Activated naive CD4-positive, alpha-beta T cell treated with anti-CD3 and anti-CD28 coated beads, Interleukin-2, amount 50 U/mL, for 72 hours (primary cell): ENCODE measurements at regions not wholly inside any gene's neighbourhood (a gene's known extent, or its start where the extent isn't known, plus 50 kb on each side); places are given as distances from the start of the nearest gene placed in this dataset.

Experiments used
- ATAC-seq, 2 donors: fragments of 150-1000 bp; cut with Tn5 transposase; 2 replicates each; pipeline ENCODE4 v1.10.0; 2021; ENCODE audit warnings: mild to moderate bottlenecking in 2 of 2, moderate library complexity in 2 of 2
- DNase-seq, 2 donors: peaks; one replicate each; pipeline ENCODE4 v3.0.0; 2021 to 2022; ENCODE audit warnings: low spot score in 2 of 2
- H3K27ac Mint-ChIP-seq, 2 donors: one replicate each; pipeline ENCODE4 v1.8.0; 2022; ENCODE audit warnings: mild to moderate bottlenecking in 2 of 2, mixed read lengths in 2 of 2
- H3K36me3 Mint-ChIP-seq, 2 donors: one replicate each; pipeline ENCODE4 v1.8.0; 2022; ENCODE audit warnings: mixed read lengths in 2 of 2
- H3K9me3 Mint-ChIP-seq, 2 donors: one replicate each; pipeline ENCODE4 v1.8.0; 2022; ENCODE audit warnings: mixed read lengths in 2 of 2

DNA sequence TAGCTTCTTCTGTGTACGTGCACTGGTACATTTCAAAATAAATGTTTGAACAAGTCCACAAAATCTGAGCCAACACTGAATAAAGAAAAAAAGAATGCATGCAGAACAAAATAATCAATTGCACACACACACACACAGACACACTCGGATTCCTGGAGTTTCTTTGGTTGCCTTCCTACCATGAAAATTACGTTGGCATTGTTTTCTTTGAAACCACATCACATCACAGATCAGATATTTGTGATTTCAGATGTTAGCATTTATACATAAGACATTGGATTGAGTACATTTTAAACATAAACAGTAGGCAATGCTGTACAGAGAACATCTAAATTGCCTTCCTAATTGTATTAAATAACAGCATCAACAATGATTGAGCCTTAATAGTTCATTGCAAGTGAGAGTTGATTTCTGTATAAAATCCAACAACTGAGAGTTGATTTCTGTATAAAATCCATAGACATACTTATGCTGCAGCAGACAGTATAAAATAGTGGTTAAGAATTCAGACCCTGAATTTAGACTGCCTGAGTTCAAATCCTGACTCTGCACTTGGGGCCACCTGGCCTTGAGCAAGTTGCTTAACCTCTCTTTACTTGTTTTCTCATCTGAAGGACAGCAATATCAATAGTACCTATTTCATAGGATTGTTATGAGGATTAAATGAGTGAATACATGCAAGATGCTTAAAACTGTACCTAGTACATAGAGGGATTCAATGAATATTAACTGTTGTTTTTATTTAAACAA, 101.7 kb upstream of the IFNE start:
- Mint-ChIP-seq H3K36me3 (no peaks in the 10 kb centered on the region), H3K9me3 (no peaks in the 10 kb centered on the region), H3K27ac (no peak overlapping the region)
- DNase-seq (no peak), ATAC-seq (no peak)

DNA sequence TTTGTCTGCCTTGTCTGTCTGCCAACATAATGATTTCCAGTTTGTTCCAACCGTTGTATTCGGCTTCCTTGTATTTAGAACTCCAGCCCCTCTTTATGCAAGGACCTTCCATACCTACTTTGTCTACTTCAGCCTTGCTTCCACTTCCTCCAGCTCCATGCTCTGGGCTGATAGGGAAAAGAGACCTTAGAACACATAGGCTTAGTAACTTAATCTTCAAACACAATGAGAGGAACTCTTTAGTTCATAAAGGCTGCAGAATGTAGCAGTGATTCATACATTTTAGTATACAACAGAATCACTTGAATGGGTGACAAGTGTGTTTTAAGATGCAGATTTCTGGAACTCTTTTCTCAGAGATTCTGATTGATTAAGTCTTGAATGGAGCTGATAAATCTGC, 102.8 kb upstream of the IFNE start:
- Mint-ChIP-seq H3K9me3 (no peaks in the 10 kb centered on the region), H3K36me3 (no peaks in the 10 kb centered on the region), H3K27ac (peak overlapping the region in 1 of 2 donors; percentile 22)
- ATAC-seq (no peak), DNase-seq (no peak)

DNA sequence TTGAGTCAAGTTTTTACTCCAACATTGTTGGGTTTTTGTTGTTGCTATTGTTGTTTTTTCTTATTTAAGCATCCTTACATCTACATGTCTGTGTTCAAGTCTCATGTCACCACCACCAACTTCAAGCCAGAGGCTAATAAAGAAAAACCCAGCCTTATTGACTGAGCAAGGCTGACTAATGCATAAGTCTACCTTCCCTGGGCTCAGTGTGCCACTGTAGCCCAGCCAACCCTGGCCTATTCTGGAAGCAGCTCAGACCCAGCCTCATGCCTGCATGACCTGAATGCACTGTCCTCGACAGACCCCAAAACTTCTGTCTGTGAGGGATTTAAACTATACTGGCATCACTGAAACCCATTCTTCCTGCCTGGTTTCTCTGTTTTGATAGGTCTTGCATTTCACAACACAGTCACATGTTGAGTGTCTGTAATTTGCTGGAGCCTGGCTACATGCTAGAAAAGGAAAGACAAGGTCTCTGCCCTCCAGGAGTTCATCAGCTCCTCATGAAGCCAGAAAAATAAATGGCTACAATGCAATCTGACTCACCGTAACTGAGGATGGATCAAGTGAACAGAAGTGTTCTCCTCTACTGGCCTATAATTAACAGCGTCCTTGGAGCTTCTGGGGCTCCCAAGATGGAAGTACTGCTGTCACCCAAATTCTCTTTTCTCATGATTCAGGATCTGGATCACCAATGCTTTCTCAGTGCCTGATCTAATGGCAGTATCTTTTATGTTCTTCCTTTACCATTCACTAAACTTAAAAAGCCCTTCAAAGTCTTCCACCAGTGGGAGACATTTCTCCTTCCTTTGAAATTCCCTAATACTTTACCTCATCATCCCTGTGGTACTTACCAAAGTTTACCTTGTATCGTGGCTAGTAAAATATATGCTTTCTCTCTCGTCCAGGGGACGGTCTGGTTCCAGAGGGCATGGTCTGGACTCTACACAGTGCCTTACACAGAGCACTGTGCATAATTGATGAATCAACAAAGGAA, 103.9 kb upstream of the IFNE start:
- ATAC-seq (no peak), DNase-seq (no peak)
- no peaks in the 10 kb centered on the region for H3K9me3 Mint-ChIP-seq
- H3K27ac Mint-ChIP-seq = no peak overlapping the region
- no peaks in the 10 kb centered on the region for H3K36me3 Mint-ChIP-seq

DNA sequence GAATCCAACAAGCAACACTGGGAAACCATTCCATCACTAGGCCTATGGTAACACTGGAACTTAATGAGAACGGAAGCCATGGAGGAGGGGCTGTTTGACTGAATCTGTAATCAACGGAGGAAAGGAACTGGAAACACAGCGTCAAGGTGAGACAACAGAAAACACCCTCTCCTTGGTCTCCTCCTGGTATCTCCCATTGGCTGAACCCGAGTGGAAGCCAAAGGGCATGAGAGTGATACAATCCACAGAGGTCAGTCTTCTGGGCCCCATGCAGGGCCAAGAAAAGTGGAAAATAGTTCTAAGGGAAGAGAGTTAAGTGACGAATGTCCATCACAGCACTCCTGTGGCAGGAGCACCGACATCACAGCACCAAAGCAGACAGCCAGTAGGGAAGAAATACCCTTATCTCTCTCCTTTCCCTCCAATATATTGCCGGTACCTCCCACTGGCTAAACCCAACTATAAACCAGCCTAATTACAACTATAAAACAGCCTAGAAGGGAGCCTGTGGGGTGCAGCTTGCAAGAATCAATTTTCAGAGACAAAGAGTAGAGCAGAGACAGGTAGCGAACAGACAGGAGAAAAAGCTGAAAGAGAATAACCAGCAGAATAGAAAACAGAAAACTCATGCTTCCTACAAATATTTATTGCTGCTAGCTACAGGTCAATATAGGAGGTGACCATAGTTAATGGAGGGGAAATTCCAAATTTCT, 107.4 kb upstream of the IFNE start:
- DNase-seq (no peak), ATAC-seq (no peak)
- H3K36me3 Mint-ChIP-seq = no peaks in the 10 kb centered on the region
- no peak overlapping the region for H3K27ac Mint-ChIP-seq
- H3K9me3 Mint-ChIP-seq = no peaks in the 10 kb centered on the region

DNA sequence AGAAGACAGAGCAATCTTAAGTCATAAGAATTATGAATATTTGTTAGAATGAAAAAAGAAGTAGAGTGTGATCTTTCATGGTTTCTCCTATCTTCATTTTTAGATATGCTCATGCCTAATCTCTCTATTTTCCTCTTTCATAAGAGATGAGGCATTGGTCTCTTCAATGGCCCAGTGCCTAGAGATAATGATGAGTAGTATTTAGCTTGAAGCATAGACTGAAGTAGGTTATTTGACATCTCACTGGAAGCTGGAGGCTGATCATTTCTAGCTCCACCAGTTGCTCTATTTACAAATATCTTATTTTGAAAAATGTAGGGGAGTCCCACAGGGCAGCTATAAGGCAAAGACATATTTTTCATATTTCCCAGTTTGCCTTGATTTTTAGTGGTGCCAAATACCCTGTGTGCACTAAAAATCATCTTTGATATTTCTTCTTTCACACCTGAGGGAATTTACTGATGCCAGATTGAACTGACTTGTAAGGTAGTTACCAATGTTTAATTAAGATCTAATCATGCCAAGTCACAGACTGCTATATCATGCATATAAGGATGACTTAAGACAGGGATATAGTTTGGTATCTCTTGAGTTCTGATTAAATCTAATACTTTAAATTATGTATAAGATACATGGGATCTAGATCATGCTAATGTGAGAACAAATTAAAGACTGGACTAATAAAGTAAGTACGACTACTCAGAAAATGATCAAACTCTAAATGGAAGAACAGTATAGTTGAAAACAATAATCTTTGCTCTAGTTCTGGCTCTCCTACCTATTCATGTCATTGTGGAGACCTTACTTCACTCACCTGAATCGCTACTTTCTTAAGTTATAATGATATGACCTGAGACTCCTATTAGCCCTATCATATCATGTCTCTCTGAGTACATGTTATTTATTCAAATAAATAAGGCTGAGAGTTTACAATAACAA, 108.2 kb upstream of the IFNE start:
- ATAC-seq (no peak), DNase-seq (no peak)
- no peak overlapping the region for H3K27ac Mint-ChIP-seq
- H3K36me3 Mint-ChIP-seq = peaks cover 0 to 2% of the 10 kb centered on the region in 2 donors
- H3K9me3 Mint-ChIP-seq = peaks cover 0 to 1% of the 10 kb centered on the region in 2 donors

DNA sequence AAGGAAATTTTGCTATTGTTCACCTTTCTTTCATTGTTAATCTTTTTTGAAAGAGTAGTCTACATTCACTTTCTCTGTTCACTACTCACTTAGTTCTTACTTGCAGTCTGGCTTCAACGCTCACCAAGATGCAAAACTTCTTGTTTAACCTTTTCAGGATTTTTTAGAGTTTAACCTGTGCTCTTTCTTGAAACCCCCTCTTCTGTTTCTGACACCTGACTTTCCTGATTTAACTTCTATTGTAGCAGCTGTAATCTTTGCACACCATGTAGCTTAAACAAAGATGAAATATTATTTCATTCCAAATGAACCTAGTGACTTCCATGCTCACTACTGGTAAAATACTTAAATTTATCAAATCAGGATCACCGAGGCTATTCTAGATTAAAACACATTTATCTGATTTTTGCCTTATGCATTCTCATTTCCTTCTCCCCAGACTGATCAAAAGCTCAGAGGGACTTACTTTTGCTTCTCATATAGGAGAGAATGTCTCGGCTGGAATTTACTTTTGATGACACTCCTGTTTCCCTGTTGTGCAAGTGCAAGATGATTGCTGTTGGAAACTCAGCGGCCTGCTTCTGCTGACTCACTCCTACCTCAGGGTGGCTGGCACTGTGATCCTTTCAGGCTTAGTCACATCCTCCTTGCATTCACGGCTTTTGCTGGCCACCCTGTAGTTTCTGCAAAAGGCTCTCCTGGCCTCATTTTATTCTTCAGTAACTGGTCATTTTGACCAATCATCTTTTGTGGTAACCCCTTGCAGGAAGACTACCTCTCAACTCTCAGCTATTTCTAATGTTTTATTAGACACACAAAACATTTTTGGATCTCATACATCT, 109.3 kb upstream of the IFNE start:
- Mint-ChIP-seq H3K27ac (no peak overlapping the region), H3K36me3 (peaks cover 0 to 6% of the 10 kb centered on the region in 2 donors), H3K9me3 (peaks cover 0 to 6% of the 10 kb centered on the region in 2 donors)
- peak; percentile 39 to 66 for DNase-seq
- ATAC-seq = peak; percentile 100

DNA sequence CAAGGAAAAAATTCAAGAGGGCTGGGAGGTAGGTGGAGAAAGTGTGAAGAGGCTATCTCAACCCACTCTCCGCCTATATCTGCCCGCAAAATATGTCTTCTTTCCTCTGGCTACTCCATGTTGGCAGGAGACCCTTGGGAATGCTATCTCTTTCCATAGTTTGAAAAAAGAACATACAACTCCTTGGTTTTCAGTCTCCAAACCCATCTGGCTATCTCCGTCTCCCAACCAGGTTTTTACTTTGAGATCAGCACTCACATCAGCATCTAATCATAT, 109.9 kb upstream of the IFNE start:
- H3K9me3 Mint-ChIP-seq = peaks cover 0 to 6% of the 10 kb centered on the region in 2 donors
- DNase-seq (no peak), ATAC-seq (peak in 1 of 2 donors; percentile 28)
- H3K36me3 Mint-ChIP-seq = peaks cover 0 to 6% of the 10 kb centered on the region in 2 donors
- H3K27ac Mint-ChIP-seq = peak overlapping the region in 1 of 2 donors; percentile 66

DNA sequence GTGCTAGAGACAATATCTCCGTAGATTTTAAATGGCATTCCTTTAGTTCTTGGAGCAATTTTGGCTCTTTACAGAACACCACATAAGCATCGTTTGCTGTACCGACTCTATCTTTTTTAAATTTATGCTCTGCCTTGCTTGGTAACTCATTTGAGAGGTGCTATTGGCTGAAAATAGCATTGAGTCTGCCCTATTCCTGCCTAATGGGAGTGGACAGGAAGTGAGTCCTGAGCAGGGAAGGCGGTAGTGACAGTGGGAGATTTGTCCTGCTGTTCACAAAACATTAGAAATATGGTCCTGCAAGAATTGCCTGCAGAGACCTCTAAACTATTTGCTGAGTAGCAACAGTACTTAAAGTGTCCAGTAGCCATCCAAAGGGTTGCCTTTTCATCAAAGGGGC, 115.2 kb upstream of the IFNE start:
- peaks cover 0 to 6% of the 10 kb centered on the region in 2 donors for H3K9me3 Mint-ChIP-seq
- H3K27ac Mint-ChIP-seq = no peak overlapping the region
- H3K36me3 Mint-ChIP-seq = peaks cover 0 to 6% of the 10 kb centered on the region in 2 donors

DNA sequence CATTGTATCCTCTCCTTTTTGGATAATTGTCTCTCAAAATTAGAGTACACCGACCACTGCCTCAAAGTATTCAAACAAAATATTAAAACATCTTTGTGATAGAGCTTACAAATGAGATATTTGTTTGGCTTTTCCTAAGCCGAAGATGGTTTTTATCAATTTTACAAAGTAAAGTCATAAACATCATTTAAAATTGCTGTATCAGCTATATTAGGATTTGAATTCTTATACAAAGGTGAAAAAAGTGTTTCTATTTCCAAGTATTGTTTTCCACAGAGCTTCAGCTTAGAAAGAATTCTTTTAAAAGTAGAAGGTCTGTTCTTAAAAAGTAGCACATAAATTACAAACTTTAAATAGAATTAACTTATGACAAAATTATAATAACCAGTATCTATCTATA, 116.6 kb upstream of the IFNE start:
- DNase-seq (no peak), ATAC-seq (no peak)
- Mint-ChIP-seq H3K36me3 (peaks cover 0 to 6% of the 10 kb centered on the region in 2 donors), H3K27ac (no peak overlapping the region), H3K9me3 (peaks cover 0 to 6% of the 10 kb centered on the region in 2 donors)

More for the DNA sequence above, 115.2 kb upstream of the IFNE start:
- no peak for ATAC-seq
- no peak for DNase-seq

DNA sequence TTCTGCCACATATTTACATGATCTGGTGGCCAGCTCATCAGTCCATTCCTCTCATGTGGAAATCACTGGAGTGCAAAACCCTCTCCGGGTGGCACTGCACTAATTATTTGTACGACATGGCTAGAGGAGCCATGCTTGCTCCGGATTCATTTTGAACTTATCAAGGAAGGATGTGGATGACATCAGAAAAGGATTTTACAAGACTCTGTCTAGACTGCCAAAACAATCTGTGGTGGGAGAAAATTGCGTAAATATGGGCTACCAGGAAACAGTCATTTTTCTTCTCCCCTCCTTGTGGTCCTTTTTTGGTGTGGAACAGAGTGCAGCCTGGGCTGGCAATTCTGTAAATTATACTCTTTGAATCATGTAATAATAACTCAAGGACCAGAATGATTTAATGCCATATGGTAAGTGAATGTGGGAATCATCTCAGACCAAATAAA, 123.4 kb upstream of the IFNE start:
- DNase-seq (no peak), ATAC-seq (no peak)
- Mint-ChIP-seq H3K36me3 (peaks cover 4 to 6% of the 10 kb centered on the region in 2 donors), H3K9me3 (peaks cover 3 to 5% of the 10 kb centered on the region in 2 donors), H3K27ac (no peak overlapping the region)

DNA sequence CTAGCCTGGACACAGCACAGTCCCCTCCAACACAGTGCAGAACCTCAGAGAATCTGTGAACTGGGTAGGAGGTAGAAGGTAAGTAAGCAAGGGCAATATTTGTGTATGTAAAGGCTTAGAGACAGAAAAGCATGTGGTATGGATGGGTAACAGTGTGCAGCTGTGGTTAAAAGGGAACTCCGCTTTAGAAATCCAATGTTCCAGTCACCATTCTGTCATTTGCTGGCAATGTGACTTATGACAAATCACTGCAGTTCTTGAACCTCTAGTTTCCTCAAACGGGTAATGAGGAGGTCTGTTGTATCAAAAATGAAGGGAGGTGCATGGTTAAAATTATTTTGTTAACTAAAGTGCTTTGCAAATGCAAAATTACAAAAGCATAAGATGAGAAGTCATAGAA, 125.5 kb upstream of the IFNE start:
- DNase-seq (no peak), ATAC-seq (no peak)
- Mint-ChIP-seq H3K9me3 (peaks cover 3 to 5% of the 10 kb centered on the region in 2 donors), H3K27ac (no peak overlapping the region), H3K36me3 (peaks cover 4 to 6% of the 10 kb centered on the region in 2 donors)

DNA sequence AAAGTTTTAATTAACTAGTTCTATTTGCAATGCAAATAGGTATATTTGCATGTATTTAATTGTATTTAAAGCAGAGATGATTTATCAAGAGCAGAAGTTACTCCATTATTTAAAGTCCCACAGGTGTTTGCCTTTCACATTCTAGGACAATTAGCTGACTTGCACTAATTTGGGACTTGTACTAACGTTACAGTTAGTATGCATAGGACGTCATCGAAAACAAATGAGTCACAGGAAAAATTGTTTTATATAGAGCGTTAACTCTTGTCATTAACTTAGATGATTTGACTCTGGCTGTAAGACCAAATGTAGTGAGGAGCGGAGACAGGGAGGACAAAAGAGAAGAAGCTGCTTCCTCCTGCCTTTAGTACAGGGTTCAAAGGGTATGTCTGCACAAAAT, 126.1 kb upstream of the IFNE start:
- H3K9me3 Mint-ChIP-seq = peaks cover 3 to 5% of the 10 kb centered on the region in 2 donors
- H3K27ac Mint-ChIP-seq = no peak overlapping the region
- DNase-seq (no peak), ATAC-seq (no peak)
- peaks cover 4 to 6% of the 10 kb centered on the region in 2 donors for H3K36me3 Mint-ChIP-seq

DNA sequence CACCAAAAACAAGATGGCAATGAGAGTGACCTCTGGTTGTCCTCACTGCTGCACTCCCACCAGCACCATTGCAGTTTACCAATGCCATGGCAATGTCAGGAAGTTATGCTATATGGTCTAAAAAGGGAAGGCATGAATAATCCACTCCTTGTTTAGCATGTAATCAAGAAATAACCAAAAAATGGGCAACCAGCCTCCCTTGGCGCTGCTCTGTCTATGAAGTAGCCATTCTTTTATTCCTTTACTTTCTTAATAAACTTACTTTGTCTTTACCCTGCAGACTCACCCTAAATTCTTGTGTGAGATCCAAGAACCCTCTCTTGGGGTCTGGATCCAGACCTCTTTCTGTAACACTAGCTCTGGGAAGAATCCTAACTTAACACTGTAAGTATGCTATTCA, 127.4 kb upstream of the IFNE start:
- DNase-seq (no peak), ATAC-seq (no peak)
- H3K27ac Mint-ChIP-seq = no peak overlapping the region
- H3K36me3 Mint-ChIP-seq = peaks cover 4 to 6% of the 10 kb centered on the region in 2 donors
- H3K9me3 Mint-ChIP-seq = peaks cover 3 to 5% of the 10 kb centered on the region in 2 donors

DNA sequence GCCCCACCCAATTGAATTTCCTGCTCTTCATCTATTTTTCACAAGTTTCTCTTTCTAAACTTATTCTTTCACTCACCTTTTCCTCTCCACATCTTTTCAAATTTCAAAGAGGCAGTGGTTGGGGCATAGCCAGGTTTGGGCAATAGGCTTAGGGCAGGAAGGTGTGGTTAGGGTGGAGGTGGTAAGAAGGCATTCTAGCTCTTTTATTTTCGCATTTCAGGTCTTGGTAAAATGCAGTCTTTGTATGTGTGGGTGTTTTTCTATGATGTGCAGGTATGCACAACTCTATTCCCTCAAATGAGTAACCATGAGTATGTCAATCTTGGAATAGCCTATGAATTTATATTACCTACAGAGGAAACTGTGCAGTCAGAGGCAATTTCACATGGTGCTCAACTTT, 129.8 kb upstream of the IFNE start:
- H3K27ac Mint-ChIP-seq = no peak overlapping the region
- H3K9me3 Mint-ChIP-seq = peaks cover 1% of the 10 kb centered on the region in 2 donors
- ATAC-seq = peak; percentile 92 to 95
- H3K36me3 Mint-ChIP-seq = peaks cover under 1 to 1% of the 10 kb centered on the region in 2 donors
- peak in 1 of 2 donors; percentile 23 for DNase-seq

DNA sequence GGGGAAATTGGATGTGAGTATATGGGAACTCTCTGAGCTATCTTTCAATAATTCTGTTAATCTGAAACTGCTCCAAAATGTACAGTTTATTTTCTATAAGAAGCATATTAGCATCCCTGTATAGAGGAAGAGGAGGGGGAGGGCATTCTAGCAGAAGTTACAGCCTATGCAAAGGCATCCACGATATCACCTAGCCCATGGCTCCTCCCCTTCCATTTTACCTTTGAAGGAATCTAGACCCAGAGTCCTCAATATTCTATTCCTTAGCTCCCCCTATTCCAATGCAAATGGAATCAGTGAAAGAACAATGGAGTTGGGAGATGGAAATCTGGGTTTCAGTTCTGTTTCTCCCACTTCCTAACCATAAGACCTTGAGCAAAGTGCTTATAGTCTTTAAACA, 132.9 kb upstream of the IFNE start:
- H3K27ac Mint-ChIP-seq = no peak overlapping the region
- DNase-seq (no peak), ATAC-seq (no peak)
- H3K36me3 Mint-ChIP-seq = no peaks in the 10 kb centered on the region
- no peaks in the 10 kb centered on the region for H3K9me3 Mint-ChIP-seq
